Vagina (tissue), 2 donors: ENCODE measurements at regions not wholly inside any gene's neighbourhood (a gene's known extent, or its start where the extent isn't known, plus 50 kb on each side); places are given as distances from the start of the nearest gene placed in this dataset.

Experiments
- DNase-seq, 2 donors: peaks; one replicate each; pipeline ENCODE4 v3.0.0-alpha.2; 2017; ENCODE audit errors: extremely low spot score in 2 of 2
- H3K27ac ChIP-seq: fragments of 200-600 bp; sonication (generic); one replicate; pipeline ENCODE4 v1.5.1; 2019
- H3K27me3 ChIP-seq: fragments of 200-600 bp; sonication (generic); one replicate; pipeline ENCODE4 v1.5.1; 2019
- H3K36me3 ChIP-seq, 2 donors: fragments of 200-600 bp; sonication (generic); one replicate each; pipeline ENCODE4 v1.5.1; 2017 to 2019
- H3K4me1 ChIP-seq: fragments of 200-600 bp; sonication (generic); one replicate; pipeline ENCODE4 v1.5.1; 2019
- H3K4me3 ChIP-seq, 2 donors: fragments of 200-600 bp; sonication (generic); 1 replicate in 1 of 2; 2 replicates in 1 of 2; pipeline ENCODE4 v1.5.1; 2016 to 2019
- H3K9me3 ChIP-seq: fragments of 200-600 bp; sonication (generic); one replicate; pipeline ENCODE4 v1.5.1; 2019
- CTCF ChIP-seq, 3 experiments: fragments of 450-650 bp in 2 of 3; fragments of 200-600 bp in 1 of 3; sonication (generic) in 1 of 3; IDR thresholded peaks; one replicate each; pipeline ENCODE4 v1.5.1; 2017 to 2019; ENCODE audit warnings: antibody characterized with exemption in 3 of 3, mild to moderate bottlenecking in 2 of 3, moderate library complexity in 2 of 3
- POLR2A ChIP-seq, 2 donors: fragments of 450-650 bp; IDR thresholded peaks; one replicate each; pipeline ENCODE4 v1.6.1; 2017; ENCODE audit warnings: antibody characterized with exemption in 2 of 2, mild to moderate bottlenecking in 2 of 2, moderate library complexity in 2 of 2
- POLR2AphosphoS5 ChIP-seq, 2 donors: sonication (generic); formaldehyde crosslinking; IDR thresholded peaks; one replicate each; pipeline ENCODE4 v1.9.0; 2017; ENCODE audit warnings: antibody characterized with exemption in 2 of 2, mild to moderate bottlenecking in 2 of 2, low read depth in 1 of 2; ENCODE audit not compliant: insufficient read depth in 1 of 2
- intact Hi-C: fragments of 100-400 bp; cut with DNase I; formaldehyde crosslinking; loops from one replicate; pipeline ENCODE4 v1.15.1; 2023

- H3K36me3 ChIP-seq: no peaks in the 10 kb centered on the region
- intact Hi-C loops: no loop called here
- H3K9me3 ChIP-seq: no peaks in the 10 kb centered on the region
- TF ChIP-seq CTCF (IDR thresholded peaks at IDR 0.05) (no peak), POLR2AphosphoS5 (IDR thresholded peaks at IDR 0.05; ENCODE audit: insufficient read depth in 1 of 2, low read depth in 1 of 2) (no peak), POLR2A (IDR thresholded peaks at IDR 0.05) (no peak)
- no peak for DNase-seq
- no peak overlapping the region for H3K4me3 ChIP-seq
- H3K4me1 ChIP-seq: no peaks in the 10 kb centered on the region
- H3K27me3 ChIP-seq: no peaks in the 10 kb centered on the region
- H3K27ac ChIP-seq: no peak overlapping the region
Measured at GRCh38 chr7:79722217-79722616, 268.8 kb upstream of the MAGI2 start.

GRCh38 chr7:79719216-79719615, 265.7 kb upstream of the MAGI2 start:
- Histone ChIP-seq H3K9me3 (no peaks in the 10 kb centered on the region), H3K4me1 (no peaks in the 10 kb centered on the region), H3K36me3 (no peaks in the 10 kb centered on the region), H3K27me3 (no peaks in the 10 kb centered on the region), H3K4me3 (no peak overlapping the region), H3K27ac (no peak overlapping the region)
- intact Hi-C loops: no loop called here
- no peak for DNase-seq
- TF ChIP-seq POLR2AphosphoS5 (IDR thresholded peaks at IDR 0.05; ENCODE audit: insufficient read depth in 1 of 2, low read depth in 1 of 2) (no peak), POLR2A (IDR thresholded peaks at IDR 0.05) (no peak), CTCF (IDR thresholded peaks at IDR 0.05) (no peak)

- H3K9me3 ChIP-seq: no peaks in the 10 kb centered on the region
- no peaks in the 10 kb centered on the region for H3K27me3 ChIP-seq
- no peak overlapping the region for H3K4me3 ChIP-seq
- H3K36me3 ChIP-seq: no peaks in the 10 kb centered on the region
- DNase-seq: no peak
- H3K4me1 ChIP-seq: no peaks in the 10 kb centered on the region
- no peak overlapping the region for H3K27ac ChIP-seq
- intact Hi-C loops: no loop called here
- TF ChIP-seq CTCF (IDR thresholded peaks at IDR 0.05) (no peak), POLR2A (IDR thresholded peaks at IDR 0.05) (no peak), POLR2AphosphoS5 (IDR thresholded peaks at IDR 0.05; ENCODE audit: insufficient read depth in 1 of 2, low read depth in 1 of 2) (no peak)
Measured at GRCh38 chr7:79716329-79716728, 262.9 kb upstream of the MAGI2 start.

- no peaks in the 10 kb centered on the region for H3K9me3 ChIP-seq
- H3K4me1 ChIP-seq: no peaks in the 10 kb centered on the region
- DNase-seq: no peak
- H3K4me3 ChIP-seq: no peak overlapping the region
- intact Hi-C loops: no loop called here
- TF ChIP-seq POLR2A (IDR thresholded peaks at IDR 0.05) (no peak), CTCF (IDR thresholded peaks at IDR 0.05) (no peak), POLR2AphosphoS5 (IDR thresholded peaks at IDR 0.05; ENCODE audit: insufficient read depth in 1 of 2, low read depth in 1 of 2) (no peak)
- no peaks in the 10 kb centered on the region for H3K27me3 ChIP-seq
- H3K27ac ChIP-seq: no peak overlapping the region
- H3K36me3 ChIP-seq: no peaks in the 10 kb centered on the region
Measured at GRCh38 chr7:79714081-79714480, 260.6 kb upstream of the MAGI2 start.

GRCh38 chr7:79713276-79713675, 259.8 kb upstream of the MAGI2 start:
- Histone ChIP-seq H3K9me3 (no peaks in the 10 kb centered on the region), H3K27me3 (no peaks in the 10 kb centered on the region), H3K27ac (no peak overlapping the region), H3K4me3 (no peak overlapping the region), H3K4me1 (no peaks in the 10 kb centered on the region), H3K36me3 (no peaks in the 10 kb centered on the region)
- intact Hi-C loops: no loop called here
- no peak for TF ChIP-seq POLR2AphosphoS5 (IDR thresholded peaks at IDR 0.05; ENCODE audit: insufficient read depth in 1 of 2, low read depth in 1 of 2)
- no peak for TF ChIP-seq POLR2A (IDR thresholded peaks at IDR 0.05)
- TF ChIP-seq CTCF (IDR thresholded peaks at IDR 0.05): no peak
- DNase-seq: no peak
